CD14-positive monocyte (primary cell): ENCODE measurements at regions not wholly inside any gene's neighbourhood (a gene's known extent, or its start where the extent isn't known, plus 50 kb on each side); places are given as distances from the start of the nearest gene placed in this dataset.

ENCODE experiments used
- DNase-seq, 3 donors: peaks; one replicate each; pipeline ENCODE4 v3.0.0-alpha.2; 2011 to 2022
- H2AFZ ChIP-seq: 2 replicates; pipeline ENCODE4 v1.6.0; 2012; ENCODE audit warnings: mild to moderate bottlenecking, low read depth, low read length, inconsistent platforms; ENCODE audit not compliant: insufficient read depth, poor library complexity, severe bottlenecking
- H3K27ac ChIP-seq, 2 donors: 1 replicate in 1 of 2; 2 replicates in 1 of 2; pipeline ENCODE4 v1.5.1; 2012 to 2013; ENCODE audit warnings: low read length in 2 of 2, control low read depth in 1 of 2, inconsistent platforms in 1 of 2, low read depth in 1 of 2, mild to moderate bottlenecking in 1 of 2
- H3K27me3 ChIP-seq, 2 donors: one replicate each; pipeline versions ENCODE4 v1.6.0 to v1.6.1; 2011 to 2013; ENCODE audit warnings: low read length in 2 of 2; ENCODE audit not compliant: control insufficient read depth in 2 of 2, insufficient read depth in 2 of 2
- H3K36me3 ChIP-seq, 2 donors: replicated peaks in 1 of 2; 1 replicate in 1 of 2; 2 replicates in 1 of 2; pipeline versions ENCODE4 v1.5.1 to v1.6.1; 2012 to 2013; ENCODE audit warnings: low read length in 2 of 2, control low read depth in 1 of 2, inconsistent platforms in 1 of 2, mild to moderate bottlenecking in 1 of 2; ENCODE audit not compliant: insufficient read depth in 2 of 2, control insufficient read depth in 1 of 2
- H3K4me1 ChIP-seq, 2 donors: 1 replicate in 1 of 2; 2 replicates in 1 of 2; pipeline versions ENCODE4 v1.5.1 to v1.6.1; 2012 to 2013; ENCODE audit warnings: low read length in 2 of 2, control low read depth in 1 of 2, inconsistent platforms in 1 of 2, mild to moderate bottlenecking in 1 of 2, moderate library complexity in 1 of 2; ENCODE audit not compliant: insufficient read depth in 2 of 2, control insufficient read depth in 1 of 2
- H3K4me2 ChIP-seq: replicated peaks from 2 replicates; pipeline ENCODE3; 2012; ENCODE audit warnings: low read length, moderate library complexity, mild to moderate bottlenecking; ENCODE audit not compliant: poor library complexity, severe bottlenecking; ENCODE audit errors: extremely low read depth
- H3K4me3 ChIP-seq, 3 experiments: fragments of 200-600 bp in 1 of 3; sonication (generic) in 1 of 3; replicated peaks in 1 of 3; 1 replicate in 2 of 3; 2 replicates in 1 of 3; pipeline ENCODE4 v1.5.1; 2011 to 2013; ENCODE audit warnings: low read length in 3 of 3, mild to moderate bottlenecking in 3 of 3, control low read depth in 2 of 3, low read depth in 2 of 3, inconsistent platforms in 1 of 3, moderate library complexity in 1 of 3
- H3K79me2 ChIP-seq: 2 replicates; pipeline ENCODE4 v1.6.0; 2012; ENCODE audit warnings: mild to moderate bottlenecking, control low read depth, inconsistent platforms, low read length, moderate library complexity; ENCODE audit not compliant: insufficient read depth
- H3K9ac ChIP-seq: 2 replicates; pipeline ENCODE4 v1.6.0; 2017; ENCODE audit warnings: low read length, mild to moderate bottlenecking; ENCODE audit not compliant: insufficient read depth, poor library complexity, severe bottlenecking
- H3K9me3 ChIP-seq, 2 donors: replicated peaks in 1 of 2; 1 replicate in 1 of 2; 2 replicates in 1 of 2; pipeline versions ENCODE4 v1.5.1 to v1.6.1; 2012 to 2013; ENCODE audit warnings: low read length in 2 of 2, control low read depth in 1 of 2; ENCODE audit not compliant: control insufficient read depth in 1 of 2, insufficient read depth in 1 of 2
- H4K20me1 ChIP-seq: 2 replicates; pipeline ENCODE4 v1.6.0; 2012; ENCODE audit warnings: mild to moderate bottlenecking, low read length, control low read depth, moderate library complexity; ENCODE audit not compliant: insufficient read depth
- H3K27ac Mint-ChIP-seq, 7 donors: one replicate each; pipeline ENCODE4 v1.8.0; 2020; ENCODE audit warnings: mild to moderate bottlenecking in 7 of 7, mixed read lengths in 7 of 7, moderate library complexity in 6 of 7, inconsistent platforms in 2 of 7
- H3K27me3 Mint-ChIP-seq, 3 donors: one replicate each; pipeline ENCODE4 v1.8.0; 2021 to 2022; ENCODE audit warnings: low read depth in 3 of 3, mild to moderate bottlenecking in 3 of 3, mixed read lengths in 3 of 3, moderate library complexity in 3 of 3, inconsistent platforms in 1 of 3
- H3K36me3 Mint-ChIP-seq, 2 donors: one replicate each; pipeline ENCODE4 v1.8.0; 2020; ENCODE audit warnings: mixed read lengths in 2 of 2, inconsistent platforms in 1 of 2, mild to moderate bottlenecking in 1 of 2
- H3K4me1 Mint-ChIP-seq: one replicate; pipeline ENCODE4 v1.8.0; 2020; ENCODE audit warnings: mild to moderate bottlenecking, mixed read lengths
- H3K4me3 Mint-ChIP-seq, 2 donors: one replicate each; pipeline ENCODE4 v1.8.0; 2020; ENCODE audit warnings: mild to moderate bottlenecking in 2 of 2, mixed read lengths in 2 of 2, moderate library complexity in 1 of 2
- H3K9me3 Mint-ChIP-seq, 7 donors: one replicate each; pipeline ENCODE4 v1.8.0; 2020 to 2022; ENCODE audit warnings: mixed read lengths in 7 of 7, mild to moderate bottlenecking in 6 of 7, moderate library complexity in 6 of 7, inconsistent platforms in 2 of 7
- WGBS: methylation state at CpG from one replicate; pipeline ENCODE4 v1.1.5; 2013; ENCODE audit warnings: missing lambda C conversion rate; ENCODE audit not compliant: insufficient coverage; 5-methylcytosine and 5-hydroxymethylcytosine counted together
- intact Hi-C, 2 donors: fragments of 100-400 bp; cut with micrococcal nuclease; formaldehyde crosslinking; loops; one replicate each; pipeline versions ENCODE4 v1.15.0 to v1.15.1; 2023
- TF ChIP-seq, protein P1 (sequence below): fragments of 200-600 bp; IDR thresholded peaks from one replicate; pipeline ENCODE4 v1.8.0; 2022; ENCODE audit warnings: antibody characterized with exemption, mild to moderate bottlenecking

DNA sequence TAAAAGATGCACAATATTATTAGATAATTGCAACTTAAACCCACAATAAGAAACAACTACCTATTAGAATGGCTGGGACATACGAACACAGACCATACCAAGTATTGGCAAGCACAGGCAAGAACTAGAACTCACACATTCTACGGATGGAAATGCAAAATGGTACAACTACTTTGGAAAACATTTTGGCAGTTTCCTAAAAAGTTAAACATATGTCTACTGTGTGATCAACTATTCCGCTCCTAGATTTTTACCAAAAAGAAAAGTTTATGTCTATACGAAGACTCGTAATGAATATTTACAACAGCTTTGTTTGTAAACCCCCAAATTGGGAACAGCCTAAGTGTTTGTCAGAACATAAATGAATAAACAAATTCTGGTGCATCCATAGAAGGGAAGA, 194.7 kb downstream of the FGFR2 start:
- Mint-ChIP-seq H3K9me3 (peaks cover 0 to 7% (median 1%) of the 10 kb centered on the region in 7 donors), H3K4me1 (no peaks in the 10 kb centered on the region), H3K27ac (no peak overlapping the region), H3K27me3 (peaks cover 0 to 2% (median 0%) of the 10 kb centered on the region in 3 donors), H3K4me3 (no peak overlapping the region), H3K36me3 (no peaks in the 10 kb centered on the region)
- Histone ChIP-seq H3K4me1 (no peaks in the 10 kb centered on the region), H3K36me3 (no peaks in the 10 kb centered on the region), H3K27me3 (no peaks in the 10 kb centered on the region), H4K20me1 (no peaks in the 10 kb centered on the region), H3K79me2 (no peaks in the 10 kb centered on the region), H2AFZ (no peak overlapping the region), H3K27ac (no peak overlapping the region), H3K9me3 (no peaks in the 10 kb centered on the region), H3K4me3 (no peak overlapping the region), H3K9ac (no peak overlapping the region), H3K4me2 (no peak overlapping the region)
- 95% methylated on average over 2 of the region's 5 CpGs for WGBS
- no peak for DNase-seq
- TF ChIP-seq, protein P1, sequence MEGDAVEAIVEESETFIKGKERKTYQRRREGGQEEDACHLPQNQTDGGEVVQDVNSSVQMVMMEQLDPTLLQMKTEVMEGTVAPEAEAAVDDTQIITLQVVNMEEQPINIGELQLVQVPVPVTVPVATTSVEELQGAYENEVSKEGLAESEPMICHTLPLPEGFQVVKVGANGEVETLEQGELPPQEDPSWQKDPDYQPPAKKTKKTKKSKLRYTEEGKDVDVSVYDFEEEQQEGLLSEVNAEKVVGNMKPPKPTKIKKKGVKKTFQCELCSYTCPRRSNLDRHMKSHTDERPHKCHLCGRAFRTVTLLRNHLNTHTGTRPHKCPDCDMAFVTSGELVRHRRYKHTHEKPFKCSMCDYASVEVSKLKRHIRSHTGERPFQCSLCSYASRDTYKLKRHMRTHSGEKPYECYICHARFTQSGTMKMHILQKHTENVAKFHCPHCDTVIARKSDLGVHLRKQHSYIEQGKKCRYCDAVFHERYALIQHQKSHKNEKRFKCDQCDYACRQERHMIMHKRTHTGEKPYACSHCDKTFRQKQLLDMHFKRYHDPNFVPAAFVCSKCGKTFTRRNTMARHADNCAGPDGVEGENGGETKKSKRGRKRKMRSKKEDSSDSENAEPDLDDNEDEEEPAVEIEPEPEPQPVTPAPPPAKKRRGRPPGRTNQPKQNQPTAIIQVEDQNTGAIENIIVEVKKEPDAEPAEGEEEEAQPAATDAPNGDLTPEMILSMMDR = no peak
- intact Hi-C loops = no loop called here

DNA sequence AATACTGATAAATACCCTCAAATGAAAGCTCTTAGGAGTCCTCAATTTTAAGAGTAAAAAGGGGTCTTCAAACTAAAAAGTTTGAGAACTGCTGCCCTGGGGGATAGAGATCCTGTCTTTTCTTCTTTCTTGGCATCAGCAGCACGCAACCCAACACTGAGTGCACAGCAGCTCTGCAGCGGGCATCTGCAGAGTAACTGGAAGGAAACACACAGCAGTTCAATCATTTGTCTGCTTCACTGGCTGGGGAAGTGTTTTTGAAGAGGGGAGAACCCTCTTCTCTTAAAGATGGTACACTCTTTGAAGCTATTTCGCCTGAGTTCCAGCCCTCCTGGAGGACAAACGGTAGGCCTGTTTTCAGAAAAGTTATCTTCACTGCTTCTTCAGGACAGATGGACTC, 193.6 kb downstream of the FGFR2 start:
- no peaks in the 10 kb centered on the region for H3K4me1 Mint-ChIP-seq
- Histone ChIP-seq H4K20me1 (no peaks in the 10 kb centered on the region), H3K4me1 (no peaks in the 10 kb centered on the region), H2AFZ (no peak overlapping the region), H3K4me2 (no peak overlapping the region), H3K36me3 (no peaks in the 10 kb centered on the region), H3K9me3 (no peaks in the 10 kb centered on the region), H3K79me2 (no peaks in the 10 kb centered on the region), H3K9ac (no peak overlapping the region), H3K27ac (no peak overlapping the region), H3K27me3 (no peaks in the 10 kb centered on the region), H3K4me3 (no peak overlapping the region)
- DNase-seq = no peak
- intact Hi-C loops = no loop called here
- TF ChIP-seq, protein P1 = no peak
- no peak overlapping the region for H3K4me3 Mint-ChIP-seq
- 86% methylated on average over 2 of the region's 4 CpGs for WGBS
- H3K27ac Mint-ChIP-seq = no peak overlapping the region
- H3K36me3 Mint-ChIP-seq = no peaks in the 10 kb centered on the region
- peaks cover 0 to 4% (median 0%) of the 10 kb centered on the region in 3 donors for H3K27me3 Mint-ChIP-seq
- peaks cover 0 to 7% (median 1%) of the 10 kb centered on the region in 7 donors for H3K9me3 Mint-ChIP-seq
